SK-N-DZ (cell line): ENCODE measurements at regions not wholly inside any gene's neighbourhood (a gene's known extent, or its start where the extent isn't known, plus 50 kb on each side); places are given as distances from the start of the nearest gene placed in this dataset.
"Not testable (repeated sequence)": the region's sequence is repeated elsewhere in the genome, so short reads cannot be mapped to it uniquely, and the experiment has no call there.

ENCODE experiments used
- DNase-seq: peaks from one replicate; pipeline ENCODE4 v3.0.0-alpha.2; 2015; ENCODE audit warnings: low spot score

DNA sequence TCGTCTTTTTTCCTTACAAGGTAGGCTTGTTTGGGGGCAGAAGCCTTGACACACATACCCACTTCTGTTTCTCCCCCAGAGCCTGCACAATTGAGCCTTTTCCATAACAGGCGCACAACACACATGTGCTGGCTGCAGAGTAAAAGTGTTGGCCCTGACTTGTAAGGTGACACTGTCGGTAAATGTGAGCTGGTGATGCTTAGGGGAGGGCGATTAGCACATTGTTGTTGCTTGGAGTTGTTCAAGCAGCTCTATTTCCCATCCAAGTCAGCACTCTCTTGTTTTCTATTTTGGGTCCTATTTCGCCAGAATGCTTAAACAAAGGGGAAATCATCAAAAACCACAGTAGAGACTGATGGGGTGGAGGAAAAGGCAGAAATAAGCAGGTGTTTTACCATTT, 51.9 kb upstream of the PTPRJ start:
- DNase-seq: no peak

DNA sequence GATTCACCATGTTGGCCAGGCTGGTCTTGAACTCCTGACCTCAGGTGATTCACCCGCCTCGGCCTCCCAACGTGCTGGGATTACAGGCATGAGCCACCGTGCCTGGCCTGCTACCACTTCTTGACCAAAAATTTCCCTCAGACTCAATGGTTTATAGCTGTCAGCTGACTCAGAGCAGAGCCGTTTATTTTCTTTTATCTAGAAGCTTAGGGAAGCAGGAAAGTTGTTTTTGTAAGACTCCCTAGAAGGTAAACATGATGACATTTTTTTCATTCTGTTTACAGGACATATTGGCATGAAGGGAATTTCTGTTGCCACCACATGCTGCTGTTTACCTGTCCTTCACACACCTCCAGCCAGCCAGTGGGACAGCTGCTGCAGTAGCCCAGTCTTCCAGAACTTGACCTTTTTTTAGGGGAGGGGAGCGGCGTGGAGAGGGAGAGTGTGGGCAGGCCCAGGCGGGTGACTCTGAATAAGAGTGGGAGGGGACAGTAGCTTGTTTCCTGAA, 56.1 kb upstream of the PTPRJ start:
- no peak for DNase-seq

DNA sequence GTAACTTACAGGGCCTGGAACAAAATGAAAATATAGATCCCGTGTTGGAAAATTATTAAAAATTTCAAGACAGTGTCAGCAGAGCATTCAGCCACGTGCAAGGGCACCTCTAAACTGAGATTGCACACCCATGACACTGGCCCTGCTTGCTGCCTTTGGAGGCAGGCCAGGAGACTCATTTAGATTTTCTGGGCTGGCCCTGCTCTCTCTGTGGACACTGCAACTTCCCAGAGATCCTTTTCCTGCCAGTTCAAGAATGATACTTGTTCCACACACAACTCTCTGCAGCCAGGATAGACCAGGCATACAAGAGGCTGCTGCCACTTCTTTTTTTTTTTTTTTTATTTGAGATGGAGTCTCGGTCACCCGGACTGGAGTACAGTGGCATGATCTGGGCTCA, 56.7 kb upstream of the PTPRJ start:
- DNase-seq: no peak

DNA sequence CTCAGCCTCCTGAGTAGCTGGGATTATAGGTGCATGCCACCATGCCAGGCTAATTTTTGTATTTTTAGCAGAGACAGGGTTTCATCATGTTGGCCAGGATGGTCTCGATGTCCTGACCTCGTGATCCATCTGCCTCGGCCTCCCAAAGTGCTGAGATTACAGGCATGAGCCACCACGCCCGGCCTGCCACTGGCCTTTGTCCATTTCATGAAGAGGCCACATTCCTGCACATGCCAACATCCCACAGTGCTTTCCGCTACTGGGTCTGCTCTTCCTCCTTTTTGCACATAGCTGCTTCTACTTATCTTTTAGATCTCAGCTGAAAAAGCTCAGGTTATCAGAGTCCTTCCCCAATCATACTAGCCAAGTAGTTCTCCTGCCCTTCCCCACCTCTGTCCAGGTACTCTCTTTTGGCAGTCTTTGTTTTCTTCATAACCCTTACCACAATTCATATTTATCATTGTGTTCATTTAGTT, 59.2 kb upstream of the PTPRJ start:
- not testable (repeated sequence) for DNase-seq

DNA sequence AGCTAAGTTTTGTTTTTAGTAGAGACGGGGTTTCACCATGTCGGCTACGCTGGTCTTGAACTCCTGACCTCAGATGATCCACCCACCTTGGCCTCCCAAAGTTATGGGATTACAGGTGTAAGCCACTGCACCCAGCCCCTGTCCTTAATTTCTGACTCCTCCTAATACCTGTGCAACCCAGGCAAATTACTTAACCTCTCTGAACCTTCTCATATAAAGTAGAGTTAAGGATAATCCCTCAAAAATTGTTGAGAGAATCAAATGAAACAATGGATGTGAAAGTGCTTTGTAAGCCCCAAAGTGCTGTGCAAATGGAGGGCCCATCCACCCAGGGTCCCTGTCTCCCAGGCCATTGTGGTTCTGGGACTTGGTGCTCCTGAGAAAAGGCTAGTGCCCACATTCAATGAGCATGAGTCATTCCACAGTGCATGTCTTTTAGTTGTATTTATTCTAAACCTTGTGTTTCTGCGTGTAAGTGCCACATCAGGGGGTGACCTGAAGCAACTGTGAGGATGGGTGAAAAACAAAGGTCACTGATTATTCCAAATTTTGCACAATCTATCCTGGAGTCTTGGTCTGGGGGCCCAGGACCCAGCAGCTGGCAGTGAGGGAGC, 61.4 kb upstream of the PTPRJ start:
- no peak for DNase-seq

DNA sequence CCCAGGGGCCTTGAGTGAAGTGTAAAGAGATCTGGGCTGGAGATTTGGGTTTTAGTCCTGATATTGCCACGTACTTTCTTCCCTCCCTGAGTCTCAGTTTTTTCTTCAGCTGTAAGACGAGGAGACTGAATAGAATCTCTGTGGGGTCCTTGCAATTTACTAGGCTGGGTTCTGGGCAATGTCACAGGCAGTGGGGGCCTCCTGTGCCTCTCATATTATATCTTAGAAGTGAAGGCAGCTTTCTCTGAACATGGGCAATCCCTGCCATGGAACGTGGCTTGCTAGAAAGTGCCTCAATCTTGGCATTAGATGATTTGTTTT, 62.0 kb upstream of the PTPRJ start:
- no peak for DNase-seq

DNA sequence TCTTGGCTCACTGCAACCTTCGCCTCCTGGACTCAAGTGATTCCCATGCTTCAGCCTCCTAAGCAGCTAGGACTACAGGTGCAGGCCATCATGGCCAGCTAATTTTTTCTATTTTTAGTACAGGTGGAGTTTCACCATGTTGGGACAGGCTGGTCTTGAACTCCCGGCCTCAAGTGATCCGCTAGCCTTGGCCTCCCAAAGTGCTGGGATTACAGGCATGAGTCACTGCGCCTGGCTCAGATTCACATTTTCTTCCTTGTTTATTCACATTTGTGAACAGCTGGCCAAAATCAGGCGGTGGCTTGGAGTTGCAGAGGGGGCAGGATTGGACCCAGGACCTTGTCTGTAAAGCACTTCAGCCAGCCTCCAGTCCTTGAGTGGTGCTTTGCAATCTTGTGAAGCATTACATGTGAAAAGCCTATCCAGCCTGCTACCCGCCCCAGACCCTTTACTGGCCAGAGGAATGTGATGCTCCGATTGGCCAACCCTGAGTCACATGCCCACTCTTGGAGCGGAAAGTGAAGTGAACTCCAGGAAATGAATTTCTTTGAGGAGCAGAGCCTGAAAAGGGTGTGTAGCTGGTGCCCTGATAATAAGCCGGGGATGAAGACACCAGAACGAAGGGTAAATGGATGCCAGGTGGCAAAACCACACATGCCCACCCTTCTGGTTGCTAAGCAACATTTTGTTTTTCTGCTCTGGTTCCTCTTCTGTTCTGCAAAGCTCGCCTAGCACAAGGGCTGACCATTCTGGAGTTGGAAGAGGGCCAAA, 62.6 kb upstream of the PTPRJ start:
- DNase-seq: peak; percentile 14

DNA sequence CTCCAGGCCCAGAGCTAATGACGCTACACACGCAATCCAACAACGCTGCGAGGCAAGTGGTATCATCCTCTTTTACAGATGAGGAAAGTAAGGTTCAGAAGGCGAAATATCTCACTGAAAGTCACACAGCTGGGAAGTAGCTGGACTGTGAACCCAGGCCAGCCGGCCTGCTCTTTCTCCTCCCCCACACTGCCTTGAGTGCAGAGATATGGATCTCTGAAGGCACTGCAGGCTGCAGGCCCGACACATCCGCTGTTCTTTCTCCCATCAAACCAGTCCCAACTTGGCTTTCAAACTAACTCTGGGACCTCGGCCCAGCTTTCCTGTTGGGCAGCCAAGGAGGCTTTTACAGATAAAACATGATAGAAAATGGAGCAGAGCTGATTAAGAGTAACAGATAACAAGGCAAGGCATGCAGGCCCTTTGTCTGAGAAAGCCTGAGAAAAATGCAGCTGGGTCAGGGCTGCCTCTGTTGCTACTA, 64.0 kb upstream of the PTPRJ start:
- peak; percentile 76 for DNase-seq

DNA sequence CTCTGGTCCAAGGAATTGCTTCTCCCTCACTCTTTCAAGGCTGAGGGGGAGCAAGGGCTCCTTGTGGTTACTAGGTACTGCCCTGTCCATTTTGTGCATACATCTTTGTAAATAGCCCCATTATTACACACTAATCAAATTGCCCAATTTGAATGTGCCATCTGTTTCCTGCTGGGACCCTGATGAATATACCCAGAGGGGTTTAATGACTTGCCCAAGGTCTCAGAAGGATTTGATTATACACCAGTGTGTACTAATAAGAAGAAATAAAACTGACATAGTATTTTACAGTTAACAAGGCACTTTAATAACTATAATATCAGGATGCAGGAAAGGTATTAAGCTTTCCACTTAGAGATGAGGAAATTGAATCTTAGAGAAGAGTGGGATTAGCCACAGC, 64.6 kb upstream of the PTPRJ start:
- DNase-seq: peak; percentile 21

DNA sequence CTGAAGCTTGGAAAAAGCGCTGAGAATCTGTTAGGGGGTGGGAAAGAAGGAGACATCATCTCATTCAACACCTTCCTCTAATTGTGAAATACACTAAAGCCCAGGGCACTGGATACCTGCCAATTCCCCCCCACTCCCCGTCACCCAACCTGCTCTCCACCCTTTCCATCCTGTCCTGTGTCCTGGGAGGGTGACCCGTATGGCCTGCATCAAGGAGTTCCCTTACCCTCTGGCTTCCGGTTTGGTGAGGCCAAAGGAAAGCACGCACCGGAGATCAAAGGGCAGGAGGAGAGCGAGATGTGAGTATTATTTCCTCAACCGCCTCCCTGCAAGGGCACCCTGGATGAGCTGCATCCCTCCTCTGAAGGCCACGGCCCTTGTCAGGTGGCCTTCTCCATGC, 65.0 kb upstream of the PTPRJ start:
- DNase-seq: no peak

DNA sequence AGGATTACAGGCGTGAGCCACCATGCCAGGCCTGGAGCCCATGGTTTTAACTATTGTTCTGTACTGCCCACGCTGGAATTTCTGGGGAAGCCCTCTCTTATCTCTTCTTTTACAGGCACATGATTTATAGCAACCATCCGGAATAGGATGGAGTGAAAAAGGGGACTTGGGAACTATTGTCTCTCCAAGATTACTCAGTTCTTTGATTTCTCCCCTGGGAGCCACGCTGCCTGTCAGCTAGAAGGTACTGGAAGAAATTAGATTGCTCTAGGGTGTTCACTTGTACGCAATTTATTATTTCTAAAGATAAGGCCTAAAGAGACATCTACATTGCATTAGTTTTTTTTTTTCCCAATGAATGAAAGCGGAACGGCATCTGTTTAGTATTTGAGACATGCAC, 65.6 kb upstream of the PTPRJ start:
- peak; percentile 76 for DNase-seq

DNA sequence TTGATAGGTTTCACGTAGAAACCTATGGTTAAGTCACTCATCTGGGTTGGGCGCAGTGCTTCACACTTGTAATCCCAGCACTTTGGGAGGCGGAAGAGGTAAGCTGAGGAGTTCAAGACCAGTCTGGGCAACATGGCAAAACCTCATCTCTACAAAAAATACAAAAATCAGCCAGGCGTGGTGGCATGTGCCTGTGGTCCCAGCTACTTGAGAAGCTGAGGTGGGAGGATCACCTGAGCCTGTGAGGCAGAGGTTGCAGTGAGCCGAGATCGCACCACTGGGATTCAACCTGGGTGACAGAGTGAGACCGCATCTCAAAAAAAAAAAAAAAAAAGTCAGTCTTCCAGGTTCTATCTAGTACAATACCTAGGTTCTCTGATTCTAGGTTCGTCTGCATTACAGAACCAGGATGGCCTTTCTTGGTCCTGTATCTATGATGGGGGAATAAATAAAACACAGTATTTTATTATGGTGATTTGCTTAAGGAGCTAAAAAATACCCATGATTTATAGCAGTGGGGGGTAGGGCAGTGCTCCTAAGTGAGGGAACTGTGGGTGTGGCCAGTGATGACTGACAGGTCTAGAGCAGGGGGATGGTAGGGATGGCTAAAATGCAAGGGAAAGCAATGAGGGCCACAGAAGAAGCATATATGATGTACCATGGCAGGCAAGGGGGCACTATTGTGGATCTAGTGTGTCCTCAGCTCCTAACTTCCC, 65.5 kb upstream of the NUP160 start:
- no peak for DNase-seq

DNA sequence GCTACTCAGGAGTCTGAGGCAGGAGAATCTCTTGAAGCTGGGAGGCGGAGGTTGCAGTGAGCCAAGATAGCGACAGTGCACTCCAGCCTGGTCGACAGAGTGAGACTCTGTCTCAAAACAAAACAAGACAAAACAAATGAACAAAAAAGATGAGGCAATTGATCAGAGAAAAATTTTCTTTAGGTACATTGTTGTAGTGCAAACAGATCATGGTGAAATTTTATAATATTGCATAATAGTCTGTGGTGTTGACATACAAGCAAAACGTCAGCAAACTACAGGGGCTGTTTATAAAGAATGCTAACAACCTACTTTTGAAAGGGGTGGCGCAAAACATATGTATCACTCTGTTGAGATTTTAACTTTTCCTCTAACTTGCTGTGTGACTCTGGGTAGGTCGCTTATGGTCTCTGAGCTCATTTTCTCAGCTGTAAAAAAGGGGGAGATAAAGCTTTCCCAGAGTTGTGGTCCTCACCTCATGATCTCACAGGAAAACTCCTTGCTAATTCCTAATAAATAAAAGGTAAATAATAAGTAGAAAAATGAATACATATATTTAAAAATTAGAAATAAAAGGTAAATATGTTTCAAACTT, 64.8 kb upstream of the NUP160 start:
- DNase-seq: no peak

DNA sequence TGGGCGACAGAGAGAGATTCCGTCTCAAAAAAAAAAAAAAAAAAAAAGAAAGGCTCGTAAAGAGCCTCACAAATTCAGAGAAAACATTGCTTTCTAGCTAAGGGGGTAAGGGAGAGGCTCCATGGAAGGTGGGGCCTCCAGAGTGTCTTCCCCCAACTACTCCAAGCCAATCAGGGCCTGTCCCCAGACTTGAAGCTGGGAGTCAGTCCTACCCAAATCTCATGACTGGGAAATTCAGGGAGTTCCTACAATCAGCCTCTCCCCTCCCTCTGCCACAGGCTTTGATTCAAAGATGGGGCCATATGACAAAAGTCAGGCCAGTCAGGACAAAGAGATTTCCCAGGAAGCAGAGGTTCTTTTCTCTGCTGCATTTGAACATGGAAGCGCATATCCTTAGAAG, 63.0 kb upstream of the NUP160 start:
- DNase-seq: no peak

DNA sequence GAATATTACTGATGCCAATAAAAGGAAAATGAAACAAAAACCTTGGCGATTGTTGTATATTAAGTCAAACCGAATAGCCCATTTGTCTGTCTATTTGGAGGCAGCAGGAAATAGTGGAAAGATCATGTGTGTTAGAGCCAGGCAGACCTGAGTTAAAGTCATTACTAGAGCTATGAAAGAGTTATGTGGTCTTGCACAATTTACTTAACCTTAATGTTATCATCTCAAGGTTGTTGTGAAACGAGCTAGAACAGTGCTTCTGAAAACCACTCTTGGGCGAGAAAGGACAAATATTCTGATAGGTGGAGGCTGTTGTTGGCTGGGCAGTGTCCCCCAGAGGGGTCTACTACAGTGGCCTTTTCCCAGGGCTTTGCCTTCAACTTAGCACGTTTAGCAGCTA, 60.0 kb upstream of the NUP160 start:
- no peak for DNase-seq

DNA sequence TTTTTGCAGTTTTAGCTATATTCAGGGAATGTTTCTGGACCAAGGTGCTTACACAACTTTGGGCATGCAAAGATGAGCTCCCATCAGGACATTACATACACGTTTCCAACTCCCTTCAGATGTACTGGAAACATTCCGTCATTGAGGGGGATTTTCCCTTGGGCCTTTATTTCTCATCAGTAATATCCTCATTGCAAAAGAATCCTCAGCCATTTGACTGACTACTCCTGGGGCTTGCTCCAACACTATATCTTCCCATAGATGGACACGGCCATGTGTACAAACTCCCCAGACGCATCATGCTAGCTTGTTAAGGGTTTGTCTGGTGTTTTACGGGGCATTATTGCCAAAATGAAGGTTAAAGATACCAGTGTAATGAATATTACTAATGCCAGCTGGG, 59.3 kb upstream of the NUP160 start:
- no peak for DNase-seq

DNA sequence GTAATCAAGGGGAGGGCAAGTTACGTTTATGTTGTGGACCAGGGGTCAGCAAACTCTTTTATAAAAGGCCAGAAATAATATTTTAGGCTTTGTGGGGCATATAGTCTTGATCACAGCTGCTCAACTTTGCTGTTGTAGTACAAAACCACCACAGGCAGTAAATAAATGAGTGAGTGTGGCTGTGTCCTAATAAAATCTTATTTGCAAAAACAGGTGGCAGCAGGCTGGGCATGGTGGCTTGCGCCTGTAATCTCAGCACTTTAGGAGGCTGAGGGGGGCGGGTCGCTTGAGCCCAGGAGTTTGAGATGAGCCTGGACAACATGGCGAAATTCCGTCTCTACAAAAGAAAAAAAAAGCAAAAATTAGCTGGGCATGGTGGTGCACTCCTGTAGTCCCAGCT, 57.9 kb upstream of the NUP160 start:
- no peak for DNase-seq

DNA sequence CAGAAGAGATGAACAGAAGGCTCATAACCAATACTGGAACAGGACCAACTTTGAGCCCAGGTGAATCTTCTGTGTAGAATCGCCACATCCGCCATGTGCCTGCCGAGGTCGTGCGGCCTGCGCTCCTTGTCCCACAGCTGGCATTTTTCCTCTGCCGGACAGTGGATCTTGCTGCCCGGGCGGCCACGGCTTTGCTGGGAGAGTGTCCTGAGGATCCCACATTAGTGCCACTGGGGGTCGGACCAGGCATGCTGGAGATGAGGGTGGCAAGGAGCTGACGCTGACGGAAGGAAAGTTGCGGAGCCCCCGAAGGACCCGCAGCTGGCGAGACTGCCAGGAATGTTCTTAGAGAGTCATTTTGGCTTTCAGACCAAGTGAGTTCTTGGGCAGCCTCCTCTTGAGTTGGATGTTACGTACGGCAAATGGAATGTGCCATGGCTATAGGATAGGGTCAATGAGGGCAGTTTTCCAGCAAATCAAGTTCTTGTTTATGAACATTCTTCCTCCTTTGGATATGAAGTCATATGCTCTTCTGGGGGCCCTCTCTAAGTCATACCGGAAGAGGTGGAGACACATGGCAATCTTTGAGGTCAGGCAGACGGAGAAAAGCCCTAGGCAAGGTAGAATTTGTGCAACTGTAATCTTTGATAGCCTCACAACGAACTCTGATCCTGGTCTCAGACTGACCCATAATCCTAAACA, 57.4 kb upstream of the NUP160 start:
- DNase-seq: no peak

DNA sequence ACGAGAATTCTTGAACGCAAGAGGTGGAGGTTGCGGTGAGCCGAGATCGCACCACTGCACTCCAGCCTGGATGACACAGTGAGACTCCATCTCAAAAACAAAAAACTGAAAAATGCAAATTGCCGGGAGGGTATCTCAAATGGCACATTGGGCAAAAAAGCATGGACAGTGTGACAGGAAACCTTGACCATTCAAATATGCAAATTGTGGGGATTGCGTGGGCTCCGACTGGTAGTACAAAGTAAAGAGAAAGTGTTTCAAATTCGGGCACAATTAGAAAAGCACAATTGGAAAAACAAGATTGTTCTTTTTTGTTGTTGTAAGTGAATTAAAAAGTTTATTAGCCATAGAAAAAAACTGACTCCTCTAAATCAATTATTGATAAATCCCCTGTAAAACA, 56.7 kb upstream of the NUP160 start:
- no peak for DNase-seq

DNA sequence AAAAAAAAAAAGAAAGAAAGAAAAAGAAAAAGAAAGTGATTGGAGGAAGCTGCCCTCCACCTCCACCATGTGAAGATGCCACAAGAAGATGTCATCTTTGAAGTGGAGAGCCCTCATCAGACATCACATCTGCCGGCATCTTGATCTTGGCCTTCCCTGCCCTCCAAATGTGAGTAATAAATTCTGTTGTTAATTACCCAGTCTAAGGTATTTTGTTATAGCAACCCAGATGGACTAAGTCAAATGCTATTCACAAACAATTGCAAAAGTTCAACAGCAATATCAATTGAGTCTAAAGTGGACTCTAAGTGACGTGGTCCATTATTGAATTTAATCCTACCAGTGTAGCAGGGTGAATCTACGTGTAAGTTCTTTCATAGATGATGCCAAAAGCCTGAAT, 55.9 kb upstream of the NUP160 start:
- DNase-seq: no peak

DNA sequence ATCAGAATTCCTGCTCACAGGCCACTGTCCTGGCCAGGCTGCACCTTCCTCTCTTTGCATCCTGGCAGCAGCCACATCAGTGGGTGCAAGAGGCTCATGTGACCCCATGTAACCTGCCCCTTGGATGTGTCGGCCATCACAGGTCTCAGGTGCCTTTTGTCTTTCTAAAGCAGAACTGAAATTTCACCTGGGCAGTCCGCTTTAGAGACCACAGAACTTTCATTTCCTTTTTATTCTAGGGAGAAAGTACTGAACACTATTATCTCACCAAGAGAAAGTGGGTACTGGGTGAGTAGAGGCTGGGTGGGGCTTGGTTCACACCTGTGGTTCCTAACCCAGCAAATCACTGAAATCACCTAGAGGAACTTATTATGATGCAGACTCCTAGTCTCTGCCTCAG, 51.7 kb upstream of the NUP160 start:
- DNase-seq: no peak
